GM23338 (cell line): ENCODE measurements at regions not wholly inside any gene's neighbourhood (a gene's known extent, or its start where the extent isn't known, plus 50 kb on each side); places are given as distances from the start of the nearest gene placed in this dataset.

Experiments
- ATAC-seq: fragments of 200-7000 bp; cut with Tn5 transposase; 3 replicates; pipeline ENCODE4 v1.9.1; 2020
- DNase-seq: peaks from one replicate; pipeline ENCODE4 v3.0.0-alpha.2; 2015; ENCODE audit warnings: low spot score
- H2AFZ ChIP-seq: fragments of 200-600 bp; sonication (generic); 2 replicates; pipeline ENCODE4 v1.8.0; 2016; ENCODE audit warnings: antibody characterized with exemption, mild to moderate bottlenecking, moderate library complexity
- H3F3A ChIP-seq: fragments of 200-600 bp; sonication (generic); replicated peaks from 2 replicates; pipeline ENCODE4 v1.8.0; 2017; ENCODE audit warnings: antibody characterized with exemption, mixed run types, low read depth
- H3K27ac ChIP-seq: fragments of 200-600 bp; sonication (generic); 2 replicates; pipeline ENCODE4 v1.6.1; 2016; ENCODE audit warnings: low read depth
- H3K27me3 ChIP-seq: fragments of 200-600 bp; sonication (generic); 2 replicates; pipeline ENCODE4 v1.8.0; 2016; ENCODE audit warnings: mild to moderate bottlenecking, mixed run types, moderate library complexity; ENCODE audit not compliant: insufficient read depth
- H3K36me3 ChIP-seq: fragments of 200-600 bp; sonication (generic); 2 replicates; pipeline ENCODE4 v1.8.0; 2016; ENCODE audit warnings: mild to moderate bottlenecking; ENCODE audit not compliant: insufficient read depth
- H3K4me1 ChIP-seq: fragments of 200-600 bp; sonication (generic); 2 replicates; pipeline ENCODE4 v1.8.0; 2016; ENCODE audit warnings: mild to moderate bottlenecking, moderate library complexity; ENCODE audit not compliant: insufficient read depth
- H3K4me2 ChIP-seq: fragments of 200-600 bp; sonication (generic); 2 replicates; pipeline ENCODE4 v1.7.1; 2017; ENCODE audit warnings: mixed run types
- H3K4me3 ChIP-seq: fragments of 200-600 bp; sonication (generic); 2 replicates; pipeline ENCODE4 v1.6.1; 2016; ENCODE audit warnings: mixed run types
- H3K79me2 ChIP-seq: fragments of 200-600 bp; sonication (generic); replicated peaks from 2 replicates; pipeline ENCODE4 v1.8.0; 2017; ENCODE audit warnings: mild to moderate bottlenecking; ENCODE audit not compliant: insufficient read depth
- H3K9me2 ChIP-seq: fragments of 200-600 bp; sonication (generic); 2 replicates; pipeline ENCODE4 v1.8.0; 2017; ENCODE audit not compliant: insufficient read depth
- H4K20me1 ChIP-seq: fragments of 200-600 bp; sonication (generic); replicated peaks from 2 replicates; pipeline ENCODE4 v1.8.0; 2017; ENCODE audit warnings: mild to moderate bottlenecking; ENCODE audit not compliant: insufficient read depth
- H3K27ac Mint-ChIP-seq: 2 replicates; pipeline ENCODE4 v1.8.0; 2020; ENCODE audit warnings: inconsistent platforms, mild to moderate bottlenecking, moderate library complexity, mixed read lengths
- H3K27me3 Mint-ChIP-seq: 3 replicates; pipeline ENCODE4 v1.8.0; 2022; ENCODE audit warnings: low read depth, mild to moderate bottlenecking, moderate library complexity, mixed read lengths, inconsistent platforms; ENCODE audit not compliant: insufficient read depth, poor library complexity
- H3K36me3 Mint-ChIP-seq: 3 replicates; pipeline ENCODE4 v1.8.0; 2021; ENCODE audit warnings: low read depth, mild to moderate bottlenecking, inconsistent platforms, moderate library complexity, mixed read lengths
- H3K4me1 Mint-ChIP-seq: 3 replicates; pipeline ENCODE4 v1.8.0; 2020; ENCODE audit warnings: mild to moderate bottlenecking, inconsistent platforms, mixed read lengths
- H3K4me3 Mint-ChIP-seq: 3 replicates; pipeline ENCODE4 v1.8.0; 2021; ENCODE audit warnings: moderate library complexity, mild to moderate bottlenecking, inconsistent platforms, mixed read lengths
- H3K9me3 Mint-ChIP-seq: 3 replicates; pipeline ENCODE4 v1.8.0; 2020; ENCODE audit warnings: moderate library complexity, mild to moderate bottlenecking, inconsistent platforms, mixed read lengths
- CREB1 ChIP-seq: fragments of 250-450 bp; sonication (Bioruptor Pico); IDR thresholded peaks from 2 replicates; pipeline ENCODE4 v1.5.0; 2020; ENCODE audit warnings: low read depth, mild to moderate bottlenecking, moderate library complexity
- ETS1 ChIP-seq: IDR thresholded peaks from 2 replicates; pipeline ENCODE4 v1.6.1; 2016; ENCODE audit warnings: antibody characterized with exemption
- EZH2 ChIP-seq: fragments of 200-600 bp; sonication (generic); IDR thresholded peaks from one replicate; pipeline ENCODE4 v1.8.0; 2017; ENCODE audit warnings: antibody characterized with exemption, mild to moderate bottlenecking, low read depth; ENCODE audit not compliant: unreplicated experiment
- EZH2phosphoT487 ChIP-seq: fragments of 200-600 bp; sonication (generic); IDR thresholded peaks from one replicate; pipeline ENCODE4 v1.8.1; 2018; ENCODE audit warnings: antibody characterized with exemption; ENCODE audit not compliant: unreplicated experiment
- JUNB ChIP-seq: IDR thresholded peaks from one replicate; pipeline ENCODE4 v1.6.1; 2016; ENCODE audit warnings: antibody characterized with exemption; ENCODE audit not compliant: unreplicated experiment
- NANOG ChIP-seq: IDR thresholded peaks from 2 replicates; pipeline ENCODE4 v1.6.1; 2016; ENCODE audit warnings: antibody characterized with exemption, borderline replicate concordance
- POLR2AphosphoS5 ChIP-seq: IDR thresholded peaks from 2 replicates; pipeline ENCODE4 v1.6.1; 2016; ENCODE audit warnings: antibody characterized with exemption, low read depth
- REST ChIP-seq: IDR thresholded peaks from one replicate; pipeline ENCODE4 v1.6.1; 2018; ENCODE audit warnings: antibody characterized with exemption; ENCODE audit not compliant: unreplicated experiment
- STAT1 ChIP-seq: IDR thresholded peaks from one replicate; pipeline ENCODE4 v1.6.1; 2016; ENCODE audit warnings: antibody characterized with exemption; ENCODE audit not compliant: unreplicated experiment
- ZNF114 ChIP-seq: fragments of 250-450 bp; sonication (Bioruptor Pico); IDR thresholded peaks from 2 replicates; pipeline ENCODE4 v1.5.0; 2020; ENCODE audit warnings: mild to moderate bottlenecking, moderate library complexity
- ZNF331 ChIP-seq: fragments of 250-450 bp; sonication (Bioruptor Pico); IDR thresholded peaks from 2 replicates; pipeline ENCODE4 v1.5.0; 2020; ENCODE audit warnings: low read depth, mild to moderate bottlenecking, moderate library complexity
- ZNF462 ChIP-seq: fragments of 250-450 bp; sonication (Bioruptor Pico); IDR thresholded peaks from 2 replicates; pipeline ENCODE4 v1.5.0; 2020; ENCODE audit warnings: mild to moderate bottlenecking, moderate library complexity
- TF ChIP-seq, protein P1 (sequence below), 2 experiments: fragments of 200-600 bp in 1 of 2; sonication (generic) in 1 of 2; conservative IDR thresholded peaks; 2 replicates each; pipeline versions ENCODE4 v1.5.1 to v1.6.1; 2016 to 2017; ENCODE audit warnings: antibody characterized with exemption in 2 of 2, low read depth in 2 of 2, mild to moderate bottlenecking in 2 of 2, moderate library complexity in 1 of 2

GRCh38 chr16:85319984-85320440 lies 207.7 kb upstream of the CIBAR2 start:
- Histone ChIP-seq H3K4me2 (no peak overlapping the region), H3K79me2 (0 out of 2 replicates have a peak, but pooled peaks cover 2% of the 10 kb centered on the region), H3K27ac (no peak overlapping the region), H3K36me3 (no peaks in the 10 kb centered on the region), H3K4me1 (no peaks in the 10 kb centered on the region; the same call in 1 of the 2 replicates), H2AFZ (no peak overlapping the region), H3F3A (no peaks in the 10 kb centered on the region), H3K27me3 (no peaks in the 10 kb centered on the region), H4K20me1 (peaks cover 3% of the 10 kb centered on the region; the same call in 1 of the 2 replicates), H3K4me3 (no peak overlapping the region), H3K9me2 (no peaks in the 10 kb centered on the region)
- ATAC-seq = no peak
- TF ChIP-seq CREB1 (CRISPR knock-in tag) = no peak
- TF ChIP-seq ZNF462 = no peak
- TF ChIP-seq STAT1 = no peak
- no peak for TF ChIP-seq ZNF331 (CRISPR knock-in tag)
- TF ChIP-seq EZH2 = no peak
- no peak for TF ChIP-seq NANOG
- TF ChIP-seq JUNB = no peak
- TF ChIP-seq, protein P1, sequence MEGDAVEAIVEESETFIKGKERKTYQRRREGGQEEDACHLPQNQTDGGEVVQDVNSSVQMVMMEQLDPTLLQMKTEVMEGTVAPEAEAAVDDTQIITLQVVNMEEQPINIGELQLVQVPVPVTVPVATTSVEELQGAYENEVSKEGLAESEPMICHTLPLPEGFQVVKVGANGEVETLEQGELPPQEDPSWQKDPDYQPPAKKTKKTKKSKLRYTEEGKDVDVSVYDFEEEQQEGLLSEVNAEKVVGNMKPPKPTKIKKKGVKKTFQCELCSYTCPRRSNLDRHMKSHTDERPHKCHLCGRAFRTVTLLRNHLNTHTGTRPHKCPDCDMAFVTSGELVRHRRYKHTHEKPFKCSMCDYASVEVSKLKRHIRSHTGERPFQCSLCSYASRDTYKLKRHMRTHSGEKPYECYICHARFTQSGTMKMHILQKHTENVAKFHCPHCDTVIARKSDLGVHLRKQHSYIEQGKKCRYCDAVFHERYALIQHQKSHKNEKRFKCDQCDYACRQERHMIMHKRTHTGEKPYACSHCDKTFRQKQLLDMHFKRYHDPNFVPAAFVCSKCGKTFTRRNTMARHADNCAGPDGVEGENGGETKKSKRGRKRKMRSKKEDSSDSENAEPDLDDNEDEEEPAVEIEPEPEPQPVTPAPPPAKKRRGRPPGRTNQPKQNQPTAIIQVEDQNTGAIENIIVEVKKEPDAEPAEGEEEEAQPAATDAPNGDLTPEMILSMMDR (conservative IDR thresholded peaks at IDR 0.05; ENCODE audit: low read depth in 2 of 2) = no peak
- no peak for TF ChIP-seq EZH2phosphoT487
- TF ChIP-seq REST = no peak
- no peak for TF ChIP-seq ZNF114
- no peak for TF ChIP-seq ETS1
- no peak for TF ChIP-seq POLR2AphosphoS5
- Mint-ChIP-seq H3K4me1 (peaks cover 25% of the 10 kb centered on the region), H3K36me3 (0 out of 3 replicates have a peak, but pooled peaks cover 2% of the 10 kb centered on the region), H3K9me3 (peaks cover 3% of the 10 kb centered on the region; the same call in 1 of the 3 replicates), H3K4me3 (no peak overlapping the region), H3K27ac (no peak overlapping the region), H3K27me3 (peaks cover 10% of the 10 kb centered on the region)
- no peak for DNase-seq
